K562 (cell line): ENCODE measurements at regions not wholly inside any gene's neighbourhood (a gene's known extent, or its start where the extent isn't known, plus 50 kb on each side); places are given as distances from the start of the nearest gene placed in this dataset.

Experiments
- CAMTA2 ChIP-seq: fragments of 250-450 bp; sonication (Bioruptor Pico); conservative IDR thresholded peaks from 2 replicates; pipeline ENCODE4 v1.5.1; 2022
- EP300 ChIP-seq: IDR thresholded peaks from 2 replicates; pipeline ENCODE4 v1.6.1; 2012; ENCODE audit warnings: low read length, improper control_type of control experiment
- LEF1 ChIP-seq: fragments of 450-650 bp; IDR thresholded peaks from 2 replicates; pipeline ENCODE4 v1.6.1; 2016; ENCODE audit warnings: mild to moderate bottlenecking
- MYC ChIP-seq, 2 experiments: fragments of 250-450 bp in 1 of 2; sonication (Bioruptor Pico) in 1 of 2; IDR thresholded peaks; 2 replicates each; pipeline versions ENCODE4 v1.5.1 to v1.6.1; 2012 to 2021; ENCODE audit warnings: low read depth in 2 of 2, borderline replicate concordance in 1 of 2, improper control_type of control experiment in 1 of 2, low read length in 1 of 2, mild to moderate bottlenecking in 1 of 2, moderate library complexity in 1 of 2
- NBN ChIP-seq: fragments of 450-650 bp; IDR thresholded peaks from 2 replicates; pipeline ENCODE4 v1.6.1; 2016; ENCODE audit warnings: low read depth, mild to moderate bottlenecking
- NFIC ChIP-seq: fragments of 450-650 bp; IDR thresholded peaks from 2 replicates; pipeline ENCODE4 v1.6.1; 2017; ENCODE audit warnings: mild to moderate bottlenecking, inconsistent platforms
- PRMT5 ChIP-seq: sonication (generic); formaldehyde crosslinking; IDR thresholded peaks from 2 replicates; pipeline ENCODE4 v1.5.0; 2020; ENCODE audit warnings: missing genetic modification reagents
- RBBP5 ChIP-seq: fragments of 200-600 bp; sonication (generic); IDR thresholded peaks from 2 replicates; pipeline ENCODE4 v1.6.1; 2012; ENCODE audit warnings: borderline replicate concordance, mild to moderate bottlenecking, low read length, control low read depth, inconsistent platforms; ENCODE audit not compliant: insufficient read depth, poor library complexity, severe bottlenecking
- TF ChIP-seq, protein P1 (sequence below): sonication (generic); formaldehyde crosslinking; IDR thresholded peaks from 2 replicates; pipeline ENCODE4 v1.9.0; 2022; ENCODE audit warnings: mild to moderate bottlenecking, missing genetic modification reagents
- TF ChIP-seq, protein P2 (sequence below): fragments of 450-650 bp; conservative IDR thresholded peaks from 2 replicates; pipeline ENCODE4 v1.6.1; 2016; ENCODE audit warnings: missing genetic modification characterization, low read depth, mild to moderate bottlenecking, control low read depth, missing compliant biosample characterization
- TF ChIP-seq, protein P3 (sequence below): sonication (generic); formaldehyde crosslinking; IDR thresholded peaks from 2 replicates; pipeline ENCODE4 v1.8.0; 2022; ENCODE audit warnings: mild to moderate bottlenecking, missing genetic modification reagents

DNA sequence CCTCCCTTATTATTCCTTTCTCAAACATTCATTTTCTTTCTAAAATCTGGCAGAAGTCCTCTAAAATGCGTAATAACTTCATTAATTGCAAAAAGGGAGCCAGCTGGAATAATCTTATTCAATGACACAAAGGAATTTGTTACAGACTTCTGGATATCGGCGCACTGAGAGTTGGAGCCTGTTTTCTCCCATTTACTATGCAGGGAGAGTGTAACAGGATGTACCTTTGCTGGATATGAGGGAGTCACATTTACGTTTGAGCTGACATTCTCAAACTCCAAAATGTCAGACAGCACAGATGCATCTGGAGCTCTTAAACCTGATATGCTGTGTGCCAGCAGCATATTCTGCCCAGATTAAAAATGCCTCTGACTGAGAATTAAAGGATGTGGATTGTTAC is 275.3 kb downstream of the TMX3 start:
- TF ChIP-seq, protein P1, sequence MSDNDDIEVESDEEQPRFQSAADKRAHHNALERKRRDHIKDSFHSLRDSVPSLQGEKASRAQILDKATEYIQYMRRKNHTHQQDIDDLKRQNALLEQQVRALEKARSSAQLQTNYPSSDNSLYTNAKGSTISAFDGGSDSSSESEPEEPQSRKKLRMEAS, result no peak
- no peak for TF ChIP-seq NBN
- TF ChIP-seq NFIC, result no peak
- TF ChIP-seq MYC (IDR thresholded peaks at IDR 0.05; ENCODE audit: low read depth, low read length), result no peak
- TF ChIP-seq MYC (CRISPR knock-in tag; IDR thresholded peaks at IDR 0.05; ENCODE audit: borderline replicate concordance, low read depth), result no peak
- TF ChIP-seq CAMTA2 (CRISPR knock-in tag), result no peak
- TF ChIP-seq PRMT5 (CRISPR knock-in tag), result no peak
- TF ChIP-seq, protein P2, sequence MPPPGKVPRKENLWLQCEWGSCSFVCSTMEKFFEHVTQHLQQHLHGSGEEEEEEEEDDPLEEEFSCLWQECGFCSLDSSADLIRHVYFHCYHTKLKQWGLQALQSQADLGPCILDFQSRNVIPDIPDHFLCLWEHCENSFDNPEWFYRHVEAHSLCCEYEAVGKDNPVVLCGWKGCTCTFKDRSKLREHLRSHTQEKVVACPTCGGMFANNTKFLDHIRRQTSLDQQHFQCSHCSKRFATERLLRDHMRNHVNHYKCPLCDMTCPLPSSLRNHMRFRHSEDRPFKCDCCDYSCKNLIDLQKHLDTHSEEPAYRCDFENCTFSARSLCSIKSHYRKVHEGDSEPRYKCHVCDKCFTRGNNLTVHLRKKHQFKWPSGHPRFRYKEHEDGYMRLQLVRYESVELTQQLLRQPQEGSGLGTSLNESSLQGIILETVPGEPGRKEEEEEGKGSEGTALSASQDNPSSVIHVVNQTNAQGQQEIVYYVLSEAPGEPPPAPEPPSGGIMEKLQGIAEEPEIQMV (tag), result no peak
- TF ChIP-seq, protein P3, sequence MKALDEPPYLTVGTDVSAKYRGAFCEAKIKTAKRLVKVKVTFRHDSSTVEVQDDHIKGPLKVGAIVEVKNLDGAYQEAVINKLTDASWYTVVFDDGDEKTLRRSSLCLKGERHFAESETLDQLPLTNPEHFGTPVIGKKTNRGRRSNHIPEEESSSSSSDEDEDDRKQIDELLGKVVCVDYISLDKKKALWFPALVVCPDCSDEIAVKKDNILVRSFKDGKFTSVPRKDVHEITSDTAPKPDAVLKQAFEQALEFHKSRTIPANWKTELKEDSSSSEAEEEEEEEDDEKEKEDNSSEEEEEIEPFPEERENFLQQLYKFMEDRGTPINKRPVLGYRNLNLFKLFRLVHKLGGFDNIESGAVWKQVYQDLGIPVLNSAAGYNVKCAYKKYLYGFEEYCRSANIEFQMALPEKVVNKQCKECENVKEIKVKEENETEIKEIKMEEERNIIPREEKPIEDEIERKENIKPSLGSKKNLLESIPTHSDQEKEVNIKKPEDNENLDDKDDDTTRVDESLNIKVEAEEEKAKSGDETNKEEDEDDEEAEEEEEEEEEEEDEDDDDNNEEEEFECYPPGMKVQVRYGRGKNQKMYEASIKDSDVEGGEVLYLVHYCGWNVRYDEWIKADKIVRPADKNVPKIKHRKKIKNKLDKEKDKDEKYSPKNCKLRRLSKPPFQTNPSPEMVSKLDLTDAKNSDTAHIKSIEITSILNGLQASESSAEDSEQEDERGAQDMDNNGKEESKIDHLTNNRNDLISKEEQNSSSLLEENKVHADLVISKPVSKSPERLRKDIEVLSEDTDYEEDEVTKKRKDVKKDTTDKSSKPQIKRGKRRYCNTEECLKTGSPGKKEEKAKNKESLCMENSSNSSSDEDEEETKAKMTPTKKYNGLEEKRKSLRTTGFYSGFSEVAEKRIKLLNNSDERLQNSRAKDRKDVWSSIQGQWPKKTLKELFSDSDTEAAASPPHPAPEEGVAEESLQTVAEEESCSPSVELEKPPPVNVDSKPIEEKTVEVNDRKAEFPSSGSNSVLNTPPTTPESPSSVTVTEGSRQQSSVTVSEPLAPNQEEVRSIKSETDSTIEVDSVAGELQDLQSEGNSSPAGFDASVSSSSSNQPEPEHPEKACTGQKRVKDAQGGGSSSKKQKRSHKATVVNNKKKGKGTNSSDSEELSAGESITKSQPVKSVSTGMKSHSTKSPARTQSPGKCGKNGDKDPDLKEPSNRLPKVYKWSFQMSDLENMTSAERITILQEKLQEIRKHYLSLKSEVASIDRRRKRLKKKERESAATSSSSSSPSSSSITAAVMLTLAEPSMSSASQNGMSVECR (CRISPR knock-in tag), result no peak
- TF ChIP-seq EP300, result no peak
- no peak for TF ChIP-seq RBBP5
- TF ChIP-seq LEF1, result no peak
